Stimulated activated naive B cell treated with anti-CD40 and anti-IgM and Interleukin-4, amounts not matched to agents 10 μg/mL and 1 μg/mL and 100 μg/mL, for 72 hours (primary cell): ENCODE measurements at regions not wholly inside any gene's neighbourhood (a gene's known extent, or its start where the extent isn't known, plus 50 kb on each side); places are given as distances from the start of the nearest gene placed in this dataset.
"Not testable (repeated sequence)": the region's sequence is repeated elsewhere in the genome, so short reads cannot be mapped to it uniquely, and the experiment has no call there.

Experiments used
- ATAC-seq, 2 donors: fragments of 150-1000 bp; cut with Tn5 transposase; replicated peaks; 2 replicates each; pipeline ENCODE4 v1.10.0; 2021; ENCODE audit warnings: moderate library complexity in 1 of 2
- DNase-seq: peaks from one replicate; pipeline ENCODE4 v3.0.0; 2021
- H3K27ac Mint-ChIP-seq: one replicate; pipeline ENCODE4 v1.8.0; 2022; ENCODE audit warnings: mild to moderate bottlenecking, mixed read lengths
- H3K27me3 Mint-ChIP-seq, 2 donors: one replicate each; pipeline ENCODE4 v1.8.0; 2022; ENCODE audit warnings: mixed read lengths in 2 of 2
- H3K36me3 Mint-ChIP-seq, 2 donors: one replicate each; pipeline ENCODE4 v1.8.0; 2022; ENCODE audit warnings: mixed read lengths in 2 of 2, mild to moderate bottlenecking in 1 of 2
- H3K4me1 Mint-ChIP-seq, 2 donors: one replicate each; pipeline ENCODE4 v1.8.0; 2022; ENCODE audit warnings: mixed read lengths in 2 of 2, mild to moderate bottlenecking in 1 of 2
- H3K4me3 Mint-ChIP-seq, 2 donors: one replicate each; pipeline ENCODE4 v1.8.0; 2022; ENCODE audit warnings: mild to moderate bottlenecking in 2 of 2, mixed read lengths in 2 of 2, moderate library complexity in 1 of 2
- H3K9me3 Mint-ChIP-seq, 2 donors: one replicate each; pipeline ENCODE4 v1.8.0; 2022; ENCODE audit warnings: mixed read lengths in 2 of 2, mild to moderate bottlenecking in 1 of 2

DNA sequence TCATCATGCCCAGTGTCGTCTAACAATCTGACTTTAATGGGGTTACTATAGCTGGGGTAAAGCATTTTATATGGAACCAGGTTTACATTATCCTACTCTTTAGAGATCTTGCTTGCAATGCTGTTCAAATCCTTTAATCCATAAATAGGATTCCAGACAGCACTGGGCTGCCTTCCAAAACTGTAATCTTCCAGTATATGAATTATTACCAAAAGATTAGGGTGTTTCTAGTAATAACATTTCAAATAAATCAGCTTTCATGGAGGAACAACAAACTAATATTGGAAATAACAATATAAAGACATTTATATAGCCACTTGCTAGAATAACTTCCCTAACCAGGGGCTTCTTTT, 88.6 kb upstream of the PLXNA2 start:
- H3K9me3 Mint-ChIP-seq: no peaks in the 10 kb centered on the region
- DNase-seq: no peak
- peaks cover 21 to 22% of the 10 kb centered on the region in 2 donors for H3K27me3 Mint-ChIP-seq
- peaks cover 0 to 2% of the 10 kb centered on the region in 2 donors for H3K4me1 Mint-ChIP-seq
- H3K27ac Mint-ChIP-seq: no peak overlapping the region
- H3K4me3 Mint-ChIP-seq: no peak overlapping the region
- ATAC-seq: no peak
- H3K36me3 Mint-ChIP-seq: no peaks in the 10 kb centered on the region

DNA sequence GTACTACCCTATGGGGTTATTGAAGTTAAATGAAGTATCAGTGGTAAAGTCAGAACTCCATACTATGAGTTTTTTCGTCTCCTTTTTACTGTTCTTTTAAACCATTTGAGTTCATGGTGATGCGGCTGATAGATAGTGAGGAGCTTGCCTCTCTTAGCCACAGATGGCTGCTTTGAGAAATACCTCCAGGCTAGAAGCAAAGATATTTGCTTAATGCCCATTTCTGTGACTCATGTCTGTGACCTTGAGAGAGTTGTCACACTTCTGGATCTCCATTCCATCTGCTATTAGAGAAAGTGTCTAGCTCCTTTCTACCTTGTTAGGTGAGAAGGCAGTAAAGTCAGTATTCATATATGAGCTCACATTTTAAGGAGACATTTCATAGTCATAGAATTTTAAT, 89.5 kb upstream of the PLXNA2 start:
- no peak for ATAC-seq
- peaks cover 0 to 2% of the 10 kb centered on the region in 2 donors for H3K4me1 Mint-ChIP-seq

DNA sequence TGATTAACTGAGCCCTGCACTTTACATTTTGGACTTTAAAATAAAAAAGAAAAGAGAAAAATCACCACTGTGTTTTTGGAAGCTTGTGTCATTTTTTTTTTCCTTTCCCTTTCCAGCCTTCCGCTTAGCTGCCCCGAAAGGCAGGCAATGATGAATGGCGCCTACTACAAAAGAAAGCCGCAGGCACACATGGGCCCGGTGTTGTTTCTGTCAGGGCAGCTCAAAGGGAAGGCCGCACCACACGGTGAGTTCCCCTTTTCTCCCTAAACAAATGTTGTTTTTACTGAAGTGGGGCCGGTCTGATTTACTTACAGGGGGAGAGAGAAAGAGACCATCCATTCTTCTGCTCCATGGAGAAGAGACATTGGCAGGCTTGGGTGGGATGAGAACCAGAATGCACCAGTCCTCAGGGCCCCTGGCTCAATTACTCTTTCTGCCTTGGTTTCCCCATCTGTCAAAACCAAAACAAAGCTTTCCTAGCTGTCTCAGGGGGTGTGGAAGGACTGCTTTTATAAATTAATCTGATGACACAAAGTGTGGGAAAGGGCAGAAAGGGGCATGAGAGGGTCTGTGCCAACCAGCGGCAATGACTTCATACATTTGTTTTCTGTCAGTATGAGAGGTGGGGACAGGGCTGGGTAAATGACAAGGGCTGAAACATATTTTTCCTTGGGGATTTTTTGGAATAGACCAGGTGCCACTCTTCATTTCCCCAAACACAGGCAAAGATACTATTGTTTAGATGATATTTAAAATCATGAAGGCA, 91.4 kb upstream of the PLXNA2 start:
- H3K4me1 Mint-ChIP-seq: peaks cover 0 to 2% of the 10 kb centered on the region in 2 donors
- H3K27ac Mint-ChIP-seq: no peak overlapping the region
- H3K4me3 Mint-ChIP-seq: no peak overlapping the region
- no peaks in the 10 kb centered on the region for H3K9me3 Mint-ChIP-seq
- ATAC-seq (no peak), DNase-seq (no peak)
- H3K27me3 Mint-ChIP-seq: peaks cover 23 to 29% of the 10 kb centered on the region in 2 donors
- no peaks in the 10 kb centered on the region for H3K36me3 Mint-ChIP-seq

More for the DNA sequence above, 89.5 kb upstream of the PLXNA2 start:
- H3K9me3 Mint-ChIP-seq: no peaks in the 10 kb centered on the region
- DNase-seq: no peak
- no peaks in the 10 kb centered on the region for H3K36me3 Mint-ChIP-seq
- H3K27ac Mint-ChIP-seq: no peak overlapping the region
- peaks cover 23 to 25% of the 10 kb centered on the region in 2 donors for H3K27me3 Mint-ChIP-seq
- no peak overlapping the region for H3K4me3 Mint-ChIP-seq

DNA sequence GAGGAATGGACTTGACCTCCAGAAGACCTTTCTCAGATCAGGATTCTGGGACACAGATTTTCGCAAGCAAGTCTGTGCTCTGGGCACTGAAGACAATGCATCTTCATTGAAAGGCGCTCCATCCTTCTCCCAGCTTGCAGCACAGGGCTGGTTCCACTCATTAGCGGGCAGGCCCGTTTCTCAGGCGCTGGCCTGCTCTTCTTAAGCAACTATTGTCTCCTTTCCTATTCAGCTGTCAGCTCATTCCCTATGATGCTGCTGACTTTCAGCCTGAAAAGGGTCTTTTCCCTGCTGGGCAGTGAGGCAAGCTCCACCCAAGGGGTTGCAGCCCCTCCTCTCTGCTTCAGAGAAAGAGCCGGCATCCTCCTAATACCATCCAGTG, 91.9 kb upstream of the PLXNA2 start:
- H3K4me1 Mint-ChIP-seq: peaks cover 0 to 2% of the 10 kb centered on the region in 2 donors
- no peaks in the 10 kb centered on the region for H3K9me3 Mint-ChIP-seq
- ATAC-seq (no peak), DNase-seq (no peak)
- H3K36me3 Mint-ChIP-seq: no peaks in the 10 kb centered on the region
- no peak overlapping the region for H3K4me3 Mint-ChIP-seq
- H3K27ac Mint-ChIP-seq: no peak overlapping the region
- peaks cover 23 to 29% of the 10 kb centered on the region in 2 donors for H3K27me3 Mint-ChIP-seq

DNA sequence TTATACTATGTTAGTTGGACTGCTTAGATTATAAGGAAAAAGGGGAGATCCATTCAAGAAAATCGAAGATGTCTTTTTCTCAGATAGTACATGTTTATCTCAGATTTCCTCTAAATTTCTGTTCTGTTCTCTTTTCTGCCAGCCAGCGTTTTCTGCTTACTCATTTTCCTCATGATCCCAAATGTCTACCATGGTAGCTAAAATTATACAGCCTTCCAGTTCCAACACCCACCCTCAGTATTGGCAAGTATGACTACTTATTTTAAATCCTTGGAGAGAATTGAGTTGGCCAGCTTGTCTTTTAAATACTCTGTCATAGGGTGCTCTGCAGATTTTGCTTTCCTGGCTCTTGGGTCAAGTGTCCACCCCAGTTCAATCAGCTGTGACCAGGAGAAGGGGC, 95.7 kb upstream of the PLXNA2 start:
- DNase-seq: no peak
- Mint-ChIP-seq H3K27ac (no peak overlapping the region), H3K36me3 (no peaks in the 10 kb centered on the region), H3K4me3 (no peak overlapping the region), H3K27me3 (peaks cover 15 to 18% of the 10 kb centered on the region in 2 donors), H3K9me3 (no peaks in the 10 kb centered on the region), H3K4me1 (peaks cover 2 to 7% of the 10 kb centered on the region in 2 donors)
- no peak for ATAC-seq

DNA sequence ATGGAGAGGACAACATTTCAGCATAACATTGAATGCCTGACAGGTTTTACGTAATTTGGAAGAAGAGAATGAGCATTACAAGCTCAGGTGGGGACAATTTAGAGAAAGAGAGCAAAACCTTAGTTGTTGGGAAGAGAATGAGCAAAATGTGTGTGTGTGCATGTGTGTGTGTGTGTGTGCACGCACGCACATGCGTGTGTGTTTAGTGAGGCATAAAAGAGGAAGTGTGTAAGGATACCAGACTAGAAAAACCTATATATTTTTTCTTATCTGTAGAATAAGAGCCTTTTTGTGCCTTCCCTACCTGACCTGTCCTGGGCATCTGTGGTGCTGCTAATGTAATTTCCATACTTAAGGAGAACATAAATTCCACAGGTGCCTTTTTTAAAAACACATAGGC, 99.0 kb upstream of the PLXNA2 start:
- Mint-ChIP-seq H3K27me3 (peaks cover 9 to 17% of the 10 kb centered on the region in 2 donors), H3K4me1 (peaks cover 0 to 7% of the 10 kb centered on the region in 2 donors), H3K36me3 (no peaks in the 10 kb centered on the region), H3K9me3 (no peaks in the 10 kb centered on the region), H3K27ac (no peak overlapping the region), H3K4me3 (no peak overlapping the region)
- ATAC-seq (no peak), DNase-seq (no peak)

DNA sequence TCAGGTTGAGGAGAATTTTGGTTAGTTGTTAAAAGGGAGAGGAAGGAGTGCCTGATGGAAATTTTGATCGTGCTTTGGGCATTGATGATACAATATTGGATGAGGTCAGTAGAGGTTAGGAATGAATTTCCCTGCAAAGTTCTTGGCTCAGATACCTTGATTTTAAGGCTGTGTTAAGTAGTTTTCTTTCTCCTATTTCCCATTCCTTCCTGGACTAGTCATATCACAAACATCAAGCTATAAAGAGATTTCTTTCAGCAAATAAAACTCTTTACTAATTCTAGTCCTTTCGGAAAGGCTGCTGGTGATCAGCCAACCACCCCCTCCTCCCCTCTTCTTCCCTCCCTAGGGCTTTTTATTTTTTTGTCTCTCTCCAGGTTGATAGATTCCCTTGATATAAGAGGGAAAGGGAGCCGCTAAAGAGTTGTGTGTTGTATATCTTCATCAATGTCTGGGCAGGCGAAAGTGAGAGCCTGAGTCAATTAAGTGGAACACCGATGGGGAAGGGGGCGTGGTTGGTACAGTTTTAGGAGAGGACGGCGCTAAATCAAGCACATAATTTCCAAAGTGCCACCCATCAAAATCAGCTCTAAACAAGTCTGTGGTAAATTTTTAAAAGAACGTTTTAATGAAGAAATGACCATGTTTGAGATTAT, 100.1 kb upstream of the PLXNA2 start:
- no peak for DNase-seq
- peaks cover 0 to 7% of the 10 kb centered on the region in 2 donors for H3K4me1 Mint-ChIP-seq
- H3K36me3 Mint-ChIP-seq: no peaks in the 10 kb centered on the region
- no peak overlapping the region for H3K27ac Mint-ChIP-seq
- ATAC-seq: no peak
- H3K9me3 Mint-ChIP-seq: no peaks in the 10 kb centered on the region
- H3K27me3 Mint-ChIP-seq: peaks cover 5 to 8% of the 10 kb centered on the region in 2 donors
- H3K4me3 Mint-ChIP-seq: no peak overlapping the region

DNA sequence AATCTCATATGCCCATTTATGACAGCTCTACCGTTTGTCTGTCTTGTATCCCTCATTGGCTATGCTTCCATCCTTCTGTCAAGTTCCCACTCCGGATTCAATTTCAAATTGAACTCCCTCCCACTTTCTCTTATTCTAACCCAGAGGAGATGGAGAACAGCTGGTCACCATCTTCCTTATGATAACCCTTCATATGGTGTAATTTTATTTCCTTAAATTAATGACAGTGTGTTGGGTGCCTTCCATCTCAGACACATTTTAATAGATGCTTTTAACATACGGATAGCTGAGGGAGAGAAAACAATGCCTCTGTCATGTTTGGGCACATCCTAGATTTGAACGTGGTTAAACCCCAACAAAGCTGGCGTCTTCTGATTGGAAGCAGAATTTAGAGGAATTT, 103.0 kb upstream of the PLXNA2 start:
- Mint-ChIP-seq H3K9me3 (no peaks in the 10 kb centered on the region), H3K4me3 (no peak overlapping the region), H3K27ac (no peak overlapping the region), H3K36me3 (no peaks in the 10 kb centered on the region), H3K27me3 (peaks cover 5 to 8% of the 10 kb centered on the region in 2 donors), H3K4me1 (peaks cover 0 to 7% of the 10 kb centered on the region in 2 donors)
- no peak for ATAC-seq
- no peak for DNase-seq

DNA sequence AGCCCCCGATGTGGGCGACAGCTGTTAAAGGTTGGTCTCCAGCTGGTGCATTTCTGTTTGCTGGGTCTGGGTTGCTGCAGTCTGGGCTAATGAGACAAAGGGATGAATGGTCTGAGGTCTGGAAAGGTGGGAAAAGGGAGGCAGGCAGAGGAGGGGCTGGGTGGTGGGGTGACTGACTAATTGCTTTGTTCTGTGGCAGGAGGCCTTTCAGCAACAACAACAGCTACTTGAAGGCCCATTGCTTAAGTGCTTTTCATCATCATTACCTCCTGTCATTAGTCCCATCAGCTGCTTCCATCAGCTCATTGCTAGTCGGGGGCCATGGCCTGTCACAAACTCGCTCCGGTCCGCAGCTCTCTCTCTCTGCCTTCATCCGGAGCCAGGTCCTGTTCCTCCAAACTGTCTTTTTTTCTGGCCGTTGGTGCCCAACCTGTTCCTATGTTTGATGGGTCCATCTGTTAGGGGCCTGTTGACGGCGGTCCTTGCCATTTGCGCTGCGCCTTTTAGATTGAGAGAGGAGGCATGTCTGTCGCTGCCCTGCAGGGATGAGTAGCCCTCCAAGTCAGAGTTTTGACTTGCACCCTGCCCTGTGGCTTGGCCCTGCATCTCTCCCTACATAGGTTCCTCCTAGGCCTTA, 105.6 kb upstream of the PLXNA2 start:
- Mint-ChIP-seq H3K9me3 (peaks cover 0 to 2% of the 10 kb centered on the region in 2 donors), H3K27ac (no peak overlapping the region), H3K4me3 (no peak overlapping the region), H3K27me3 (peaks cover 5 to 8% of the 10 kb centered on the region in 2 donors), H3K4me1 (no peaks in the 10 kb centered on the region), H3K36me3 (no peaks in the 10 kb centered on the region)
- DNase-seq (no peak), ATAC-seq (no peak)

DNA sequence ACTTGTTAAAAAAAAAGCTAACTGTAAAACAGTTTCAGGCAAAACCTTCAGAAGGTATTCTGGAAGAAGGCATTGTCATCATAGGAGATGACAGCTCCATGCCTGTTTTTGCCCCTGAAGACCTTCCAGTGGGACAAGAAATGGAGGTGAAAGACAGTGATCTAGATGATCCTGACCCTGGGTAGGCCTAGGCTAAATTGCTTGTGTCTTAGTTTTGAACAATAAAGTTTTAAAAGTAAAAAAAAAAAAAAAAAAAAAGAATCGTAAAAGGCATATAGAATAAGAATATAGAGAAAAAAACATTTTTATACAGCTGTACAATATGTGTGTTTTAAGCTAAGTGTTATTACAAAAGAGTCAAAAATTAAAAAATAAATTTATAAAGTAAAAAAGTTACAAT, 106.6 kb upstream of the PLXNA2 start:
- Mint-ChIP-seq H3K27me3 (peaks cover 4 to 6% of the 10 kb centered on the region in 2 donors), H3K36me3 (no peaks in the 10 kb centered on the region), H3K9me3 (peaks cover 0 to 2% of the 10 kb centered on the region in 2 donors), H3K27ac (no peak overlapping the region), H3K4me1 (no peaks in the 10 kb centered on the region), H3K4me3 (no peak overlapping the region)
- ATAC-seq (no peak), DNase-seq (no peak)

DNA sequence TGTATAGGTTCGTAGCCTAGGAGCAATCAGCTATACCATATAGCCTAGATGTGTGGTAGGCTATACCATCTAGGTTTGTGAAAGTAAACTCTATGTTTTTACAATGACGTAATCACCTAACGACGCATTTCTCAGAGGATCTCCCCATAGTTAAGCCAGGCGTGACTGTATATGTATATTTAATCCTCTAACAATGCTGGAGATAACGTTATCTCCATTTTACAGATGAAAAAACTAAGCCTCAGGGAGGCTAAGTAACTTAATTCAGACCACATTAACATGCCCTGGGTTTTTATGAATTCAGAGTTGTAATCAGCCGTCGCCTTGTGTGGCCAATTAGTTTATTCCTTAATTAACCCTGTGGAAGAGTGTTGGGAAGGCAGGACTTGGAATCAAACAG, 107.7 kb upstream of the PLXNA2 start:
- no peak overlapping the region for H3K4me3 Mint-ChIP-seq
- peaks cover 0 to 2% of the 10 kb centered on the region in 2 donors for H3K9me3 Mint-ChIP-seq
- H3K4me1 Mint-ChIP-seq: no peaks in the 10 kb centered on the region
- no peaks in the 10 kb centered on the region for H3K27me3 Mint-ChIP-seq
- no peaks in the 10 kb centered on the region for H3K36me3 Mint-ChIP-seq
- DNase-seq (no peak), ATAC-seq (no peak)
- H3K27ac Mint-ChIP-seq: no peak overlapping the region

DNA sequence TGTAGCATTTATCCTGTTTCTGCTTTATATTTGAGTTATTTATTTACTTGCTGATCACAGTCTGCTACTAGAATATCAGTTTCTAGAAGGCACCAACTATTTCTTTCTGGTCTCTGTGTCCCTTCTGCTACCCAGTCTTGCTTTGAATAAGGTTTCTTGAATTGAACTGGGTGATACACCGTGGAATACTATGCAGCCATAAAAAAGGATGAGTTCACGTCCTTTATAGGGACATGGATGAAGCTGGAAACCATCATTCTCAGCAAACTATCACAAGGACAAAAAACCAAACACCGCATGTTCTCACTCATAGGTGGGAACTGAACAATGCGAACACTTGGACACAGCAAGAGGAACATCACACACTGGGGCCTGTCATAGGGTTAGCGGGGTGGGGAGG, 109.6 kb upstream of the PLXNA2 start:
- not testable (repeated sequence) for H3K36me3 Mint-ChIP-seq, H3K4me1 Mint-ChIP-seq, H3K27me3 Mint-ChIP-seq, DNase-seq, H3K27ac Mint-ChIP-seq, H3K9me3 Mint-ChIP-seq, H3K4me3 Mint-ChIP-seq, ATAC-seq

DNA sequence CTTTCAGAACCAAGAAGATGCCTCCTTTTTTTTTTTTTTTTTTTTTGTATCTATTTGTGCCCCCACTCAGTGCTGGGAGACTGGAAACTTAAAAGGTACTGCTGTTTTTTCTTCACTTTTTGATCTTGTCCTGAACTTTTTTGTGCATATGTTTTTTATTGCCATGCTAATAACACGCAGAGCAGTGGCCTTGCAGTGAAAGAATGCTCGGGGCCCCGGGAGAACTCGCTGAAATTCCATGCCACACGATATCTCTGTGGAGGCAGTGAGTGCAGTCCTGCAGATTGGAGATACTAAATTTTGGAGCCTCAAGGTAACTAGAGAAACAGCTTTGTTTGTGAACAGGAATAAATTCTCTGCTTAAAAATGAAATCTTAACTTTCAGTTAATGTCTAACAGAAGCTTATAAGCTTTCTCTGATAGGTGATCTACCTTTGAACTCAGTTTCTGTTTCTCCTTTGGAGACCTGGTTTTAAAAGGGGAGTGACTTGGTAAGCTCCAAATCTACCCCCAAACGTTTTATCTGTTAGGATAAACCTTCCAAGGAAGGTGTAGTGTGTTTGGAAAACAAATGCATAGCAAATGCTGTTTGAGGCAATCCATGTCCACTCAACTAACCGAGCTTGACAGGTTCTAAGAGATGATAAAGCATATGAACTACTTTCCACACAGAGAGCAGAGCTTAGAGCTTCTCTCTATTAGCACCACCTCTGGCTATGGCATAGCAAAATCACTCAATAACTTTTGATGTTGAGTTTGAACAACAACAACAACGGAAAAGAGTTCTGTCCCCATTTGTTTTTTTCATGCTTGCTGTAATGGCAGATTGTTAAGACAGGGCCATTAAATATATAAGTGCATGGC, 113.7 kb upstream of the PLXNA2 start:
- Mint-ChIP-seq H3K27me3 (peaks cover 5 to 9% of the 10 kb centered on the region in 2 donors), H3K9me3 (peaks cover 0 to 2% of the 10 kb centered on the region in 2 donors), H3K4me3 (no peak overlapping the region), H3K36me3 (no peaks in the 10 kb centered on the region), H3K27ac (no peak overlapping the region), H3K4me1 (no peaks in the 10 kb centered on the region)
- ATAC-seq (no peak), DNase-seq (no peak)

DNA sequence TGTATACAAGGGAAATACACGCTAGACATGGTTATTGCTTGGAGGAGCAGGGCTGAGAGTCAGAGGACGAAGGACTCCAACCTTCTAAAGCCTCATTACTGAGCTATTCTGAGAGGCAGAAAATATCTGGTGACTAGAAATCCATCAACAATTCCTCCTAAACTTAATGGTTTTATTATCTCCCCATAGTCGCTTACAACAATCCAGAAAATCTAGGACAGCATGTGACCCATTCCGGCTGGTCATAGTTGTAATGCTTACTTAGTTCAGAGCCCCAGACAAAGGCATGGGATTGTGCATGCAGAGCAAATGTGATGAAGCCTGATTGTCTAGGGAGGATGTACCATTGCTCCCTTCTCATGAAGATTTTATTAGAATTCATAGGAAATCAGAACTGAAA, 114.5 kb upstream of the PLXNA2 start:
- no peaks in the 10 kb centered on the region for H3K36me3 Mint-ChIP-seq
- H3K4me1 Mint-ChIP-seq: no peaks in the 10 kb centered on the region
- ATAC-seq: no peak
- DNase-seq: no peak
- peaks cover 5 to 9% of the 10 kb centered on the region in 2 donors for H3K27me3 Mint-ChIP-seq
- H3K27ac Mint-ChIP-seq: no peak overlapping the region
- H3K9me3 Mint-ChIP-seq: peaks cover 0 to 2% of the 10 kb centered on the region in 2 donors
- H3K4me3 Mint-ChIP-seq: no peak overlapping the region
